GM21619 (cell line): ENCODE measurements at regions not wholly inside any gene's neighbourhood (a gene's known extent, or its start where the extent isn't known, plus 50 kb on each side); places are given as distances from the start of the nearest gene placed in this dataset.

Experiments used
- ATAC-seq: cut with Tn5 transposase; IDR thresholded peaks from one replicate; pipeline ENCODE4 v1.9.1; 2021; ENCODE audit not compliant: unreplicated experiment

DNA sequence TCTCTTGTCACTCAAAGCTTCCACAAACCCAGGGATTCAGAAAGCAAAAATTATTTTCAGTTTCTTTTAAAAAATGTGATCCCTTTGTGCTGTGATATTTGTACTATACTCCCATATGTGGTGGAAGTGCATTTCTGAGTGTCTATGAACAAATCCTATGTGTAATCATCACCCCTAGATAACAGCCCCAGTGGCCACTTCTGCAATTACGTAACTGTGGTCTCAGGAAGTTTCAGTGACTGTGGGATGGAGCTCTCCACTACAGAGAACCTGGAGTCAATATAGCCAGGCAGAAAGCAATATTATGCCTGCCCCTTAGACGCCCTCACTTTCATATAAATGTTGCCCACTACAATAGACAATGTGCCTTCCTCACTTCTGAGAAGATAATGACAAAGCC lies 1101.7 kb upstream of the GHITM start:
- ATAC-seq: no peak

DNA sequence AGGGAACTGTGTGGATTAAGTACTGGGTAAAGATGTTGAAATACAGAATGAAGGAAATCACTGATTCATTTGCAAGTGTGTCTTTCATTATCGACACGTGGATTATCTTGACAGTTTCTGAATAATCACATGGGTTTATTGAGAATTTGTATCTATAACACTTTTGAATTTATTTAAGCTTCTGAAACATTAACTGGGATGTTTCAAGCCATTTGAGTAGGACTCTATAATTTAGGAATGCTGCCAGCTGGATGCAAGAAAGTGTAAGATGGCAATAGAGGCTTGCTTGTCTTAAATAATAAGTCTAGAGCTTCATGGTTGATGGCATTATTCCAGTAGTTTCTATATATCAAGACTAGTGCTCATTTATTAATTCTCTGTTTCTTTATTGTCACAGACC lies 1100.7 kb upstream of the GHITM start:
- no peak for ATAC-seq

DNA sequence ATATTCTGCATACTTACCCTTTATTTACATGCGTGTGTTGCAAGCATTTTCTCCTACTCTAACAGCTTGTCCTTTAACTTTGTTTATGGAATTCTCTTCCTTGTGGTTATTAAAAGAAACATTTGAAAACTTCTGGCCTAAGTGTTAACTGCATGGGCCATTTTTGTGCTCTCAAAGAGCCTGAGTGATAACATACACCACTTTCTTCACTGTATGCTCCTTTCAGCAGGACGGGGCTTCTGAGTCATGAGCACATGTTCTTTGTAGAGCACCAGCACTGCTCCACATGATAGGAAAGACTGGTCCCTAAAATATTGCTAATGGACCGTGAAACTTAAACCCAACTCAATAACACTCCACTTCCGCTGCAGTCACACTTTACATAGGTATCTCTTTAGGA lies 1093.6 kb upstream of the GHITM start:
- no peak for ATAC-seq

DNA sequence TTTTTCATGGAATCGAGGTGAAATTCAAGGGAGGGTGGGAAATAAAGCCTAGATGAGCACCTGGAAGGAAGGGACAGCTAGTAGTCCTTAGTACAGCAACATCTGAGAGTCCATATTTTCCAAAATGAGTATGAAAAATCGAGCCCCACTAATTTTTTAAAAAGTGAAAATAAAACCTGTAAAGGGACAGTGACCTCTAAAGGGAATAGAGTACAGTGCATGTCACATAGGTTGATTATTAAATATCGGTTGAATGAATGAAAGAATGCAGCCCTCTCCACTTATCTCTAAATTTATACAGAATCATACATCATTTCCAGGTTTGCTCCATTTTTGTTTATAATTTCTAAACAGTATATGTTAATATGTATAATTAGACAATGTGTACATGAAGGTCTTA lies 1088.5 kb upstream of the GHITM start:
- ATAC-seq: no peak

DNA sequence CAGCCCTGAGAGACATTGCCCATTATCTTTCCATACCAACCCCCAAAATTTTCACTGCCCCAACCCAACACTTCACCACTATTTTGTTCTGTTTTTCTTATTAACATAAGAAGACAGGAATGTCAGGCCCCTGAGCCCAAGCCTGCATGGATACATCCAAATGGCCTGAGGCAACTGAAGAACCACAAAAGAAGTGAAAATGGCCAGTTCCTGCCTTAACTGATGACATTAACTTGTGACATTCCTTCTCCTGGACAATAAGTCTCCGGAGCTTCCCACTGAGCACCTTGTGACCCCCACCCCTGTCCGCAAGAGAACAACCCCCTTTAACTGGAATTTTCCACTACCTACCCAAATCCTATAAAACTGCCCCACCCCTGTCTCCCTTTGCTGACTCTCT lies 1076.4 kb upstream of the GHITM start:
- ATAC-seq: no peak

DNA sequence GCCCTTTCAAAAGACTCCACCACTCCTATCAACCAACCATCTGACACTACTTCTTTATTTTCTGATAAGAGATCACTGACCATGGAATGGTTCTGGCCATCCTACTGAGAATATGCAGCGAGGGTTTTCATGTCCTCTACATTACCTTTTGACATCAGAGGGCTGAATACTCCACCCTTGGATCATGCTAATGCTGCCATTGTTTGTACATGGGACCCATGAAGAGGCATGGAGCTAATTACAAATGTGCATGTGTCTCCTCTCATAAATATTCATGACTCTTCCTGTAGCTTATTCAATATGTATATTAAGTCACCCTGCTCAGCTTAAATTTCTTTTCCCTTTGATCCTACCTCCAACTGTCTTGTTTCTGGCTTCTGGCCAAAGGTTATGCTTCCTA lies 1065.8 kb upstream of the GHITM start:
- no peak for ATAC-seq

DNA sequence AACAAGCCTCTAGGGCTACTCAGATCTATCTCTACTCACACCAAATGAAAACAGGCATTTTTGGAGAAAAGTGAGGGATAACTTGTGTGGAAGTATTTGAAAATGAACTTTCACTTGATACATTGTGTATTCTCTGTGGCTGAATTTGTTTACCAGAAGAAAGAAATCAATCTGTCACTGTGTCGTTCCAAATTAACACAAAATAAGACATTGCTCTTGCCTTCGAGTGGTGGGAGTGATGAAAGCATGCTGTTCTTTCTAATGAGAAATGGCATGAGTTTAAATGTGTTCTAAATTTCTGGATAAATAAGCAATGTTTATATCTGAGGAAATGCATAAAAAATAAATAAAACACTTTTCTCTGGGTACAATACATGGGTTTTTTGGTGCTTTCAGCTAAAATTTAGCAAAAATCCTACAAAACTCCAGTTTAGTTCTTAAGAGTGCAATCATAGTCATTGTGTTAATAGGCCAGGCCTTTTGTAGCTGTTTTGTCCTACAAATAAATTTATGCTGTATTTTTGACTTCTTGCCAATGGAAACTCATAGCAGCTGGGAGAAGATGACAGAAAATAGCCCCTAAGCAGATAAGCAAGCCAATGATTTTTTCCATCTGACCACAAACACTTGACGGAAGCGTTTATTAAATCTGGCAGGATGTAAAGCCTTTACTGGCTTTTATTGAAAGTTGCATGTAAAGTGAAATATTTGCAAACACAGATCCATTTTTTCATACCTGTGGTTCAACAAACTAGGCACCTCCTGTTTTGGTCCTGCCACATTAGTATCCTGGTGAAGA lies 1064.1 kb upstream of the GHITM start:
- ATAC-seq: no peak

DNA sequence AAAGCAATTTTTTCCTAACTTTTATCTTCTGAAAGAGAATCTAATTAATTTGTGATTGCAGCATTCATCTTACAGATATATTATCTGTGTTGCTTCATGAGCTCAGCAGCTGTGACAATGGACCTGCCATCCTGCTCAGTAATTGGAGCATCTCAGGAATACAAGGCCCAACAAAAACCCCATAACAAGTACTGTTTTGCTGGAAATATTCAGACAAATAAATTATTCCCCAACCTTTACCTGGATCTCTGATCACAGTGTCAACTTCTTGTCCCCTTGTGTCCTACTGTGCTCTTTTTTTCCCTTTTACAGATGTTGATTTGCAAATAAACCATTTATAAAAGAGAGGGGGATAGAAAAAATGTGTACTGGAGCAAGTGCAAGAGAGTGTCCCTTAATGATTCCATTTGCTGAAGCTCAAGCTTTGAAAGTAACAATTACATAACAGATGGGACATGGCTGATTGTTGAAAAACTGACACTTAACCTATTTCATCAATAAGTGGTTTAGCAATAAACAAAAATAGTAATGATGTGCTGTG lies 1063.4 kb upstream of the GHITM start:
- no peak for ATAC-seq

DNA sequence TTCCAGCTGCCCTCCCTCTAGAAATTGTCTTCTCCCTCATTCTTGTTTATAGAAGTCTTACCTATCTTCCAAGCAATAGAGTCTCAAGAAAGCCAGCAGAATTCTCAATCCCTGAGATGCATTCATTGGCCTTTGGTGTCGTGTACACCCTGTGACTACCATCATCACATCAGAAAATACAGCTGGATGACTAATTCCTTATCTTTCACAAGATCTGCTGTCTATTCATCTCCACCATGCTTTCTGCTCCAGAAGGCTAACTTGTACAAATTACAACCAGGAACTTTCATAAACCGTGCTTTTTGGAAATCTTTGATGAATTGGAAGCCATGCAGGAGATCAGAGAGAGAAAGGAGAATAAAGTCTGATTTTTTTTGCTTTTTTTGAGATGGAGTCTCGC lies 1062.9 kb upstream of the GHITM start:
- no peak for ATAC-seq

DNA sequence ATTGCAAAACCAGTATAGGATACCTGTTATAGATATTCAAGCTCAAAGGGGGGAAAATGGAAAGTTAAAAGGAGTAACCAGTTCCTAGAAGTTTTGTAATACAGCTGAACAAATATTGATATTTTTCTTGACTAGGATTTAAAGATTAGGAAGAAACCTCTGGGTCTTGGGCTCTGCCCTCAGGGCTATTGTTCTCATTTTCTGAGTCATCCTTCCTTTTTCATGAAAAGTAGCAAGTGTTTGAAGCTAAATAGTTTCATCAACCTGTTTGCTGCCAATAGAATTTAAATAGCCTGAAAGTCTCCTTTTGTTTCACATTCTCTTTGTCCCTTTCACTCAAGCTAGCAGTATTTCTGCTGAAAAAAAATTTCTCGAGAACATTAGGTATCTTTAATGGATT lies 1061.1 kb upstream of the GHITM start:
- no peak for ATAC-seq

DNA sequence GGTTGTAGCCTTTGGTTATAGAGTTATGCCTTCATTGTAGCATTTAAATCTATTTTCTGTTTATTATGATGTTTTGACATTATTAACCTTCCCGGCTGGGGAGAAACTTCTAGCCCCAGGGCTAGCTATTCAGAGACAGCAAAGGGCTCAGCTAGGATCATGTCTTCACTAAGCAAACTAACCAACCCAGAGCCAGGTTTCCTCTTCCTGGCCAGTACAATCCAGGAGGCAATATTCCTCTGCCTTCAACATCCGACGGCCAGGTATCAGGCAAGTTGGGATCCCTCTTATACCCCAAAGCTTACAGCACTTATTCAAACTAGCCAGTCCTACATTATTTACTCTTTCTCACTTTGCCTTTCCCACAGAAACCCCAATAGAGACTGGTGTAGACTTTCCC lies 1060.7 kb upstream of the GHITM start:
- no peak for ATAC-seq

DNA sequence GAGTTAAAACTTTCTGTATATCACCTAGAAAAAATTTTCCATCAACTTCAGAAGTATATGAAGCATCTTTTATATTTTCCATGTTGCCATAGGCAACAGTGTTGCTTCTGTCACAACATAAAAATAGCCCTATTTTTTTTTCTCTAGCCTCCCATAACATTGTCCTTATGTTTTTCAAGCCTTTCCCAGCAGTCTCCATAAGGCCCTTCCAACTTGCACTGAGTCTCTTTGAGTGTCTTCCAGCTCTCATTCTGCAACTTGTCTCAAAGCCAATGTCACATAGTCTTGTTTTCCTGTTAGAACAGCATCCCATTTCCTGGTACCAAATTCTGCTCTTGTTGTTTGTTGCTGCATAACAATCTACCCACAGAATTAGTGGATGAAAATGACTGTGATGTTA lies 1055.5 kb upstream of the GHITM start:
- no peak for ATAC-seq

DNA sequence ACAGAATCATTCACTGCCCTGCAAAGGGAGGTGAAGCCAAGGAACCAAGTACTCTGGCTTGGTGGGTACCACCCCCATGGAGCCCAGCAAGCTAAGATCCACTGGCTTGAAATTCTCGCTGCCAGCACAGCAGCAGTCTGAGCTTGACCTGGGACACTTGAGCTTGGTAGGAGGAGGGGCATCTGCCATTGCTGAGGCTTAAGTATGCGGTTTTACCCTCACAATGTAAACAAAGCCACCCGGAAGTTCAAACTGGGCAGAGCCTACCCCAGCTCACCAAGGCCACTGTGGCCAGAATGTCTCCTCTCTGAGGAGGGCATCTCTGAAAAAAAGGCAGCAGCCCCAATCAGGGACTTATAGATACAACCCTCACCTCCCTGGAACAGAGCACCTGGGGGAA lies 1050.0 kb upstream of the GHITM start:
- no peak for ATAC-seq

DNA sequence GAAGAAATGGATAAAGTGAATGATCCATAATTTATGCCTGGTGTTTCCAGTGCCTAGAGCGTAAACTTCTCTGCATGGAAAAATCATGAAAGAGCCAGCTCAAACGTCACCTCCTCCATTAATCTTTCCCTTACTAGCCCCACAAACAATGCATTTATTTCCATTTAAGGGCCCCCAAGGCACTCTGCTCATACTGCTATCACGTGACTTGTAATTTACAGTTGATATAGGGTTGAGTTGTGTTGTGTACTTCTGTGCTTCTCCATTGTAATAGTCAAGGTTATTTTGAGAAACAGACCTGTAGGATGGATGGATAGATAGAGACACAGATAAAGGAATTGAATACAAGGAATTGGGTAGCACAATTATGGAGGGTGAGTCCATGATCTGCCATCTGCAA lies 1034.7 kb upstream of the GHITM start:
- ATAC-seq: no peak

DNA sequence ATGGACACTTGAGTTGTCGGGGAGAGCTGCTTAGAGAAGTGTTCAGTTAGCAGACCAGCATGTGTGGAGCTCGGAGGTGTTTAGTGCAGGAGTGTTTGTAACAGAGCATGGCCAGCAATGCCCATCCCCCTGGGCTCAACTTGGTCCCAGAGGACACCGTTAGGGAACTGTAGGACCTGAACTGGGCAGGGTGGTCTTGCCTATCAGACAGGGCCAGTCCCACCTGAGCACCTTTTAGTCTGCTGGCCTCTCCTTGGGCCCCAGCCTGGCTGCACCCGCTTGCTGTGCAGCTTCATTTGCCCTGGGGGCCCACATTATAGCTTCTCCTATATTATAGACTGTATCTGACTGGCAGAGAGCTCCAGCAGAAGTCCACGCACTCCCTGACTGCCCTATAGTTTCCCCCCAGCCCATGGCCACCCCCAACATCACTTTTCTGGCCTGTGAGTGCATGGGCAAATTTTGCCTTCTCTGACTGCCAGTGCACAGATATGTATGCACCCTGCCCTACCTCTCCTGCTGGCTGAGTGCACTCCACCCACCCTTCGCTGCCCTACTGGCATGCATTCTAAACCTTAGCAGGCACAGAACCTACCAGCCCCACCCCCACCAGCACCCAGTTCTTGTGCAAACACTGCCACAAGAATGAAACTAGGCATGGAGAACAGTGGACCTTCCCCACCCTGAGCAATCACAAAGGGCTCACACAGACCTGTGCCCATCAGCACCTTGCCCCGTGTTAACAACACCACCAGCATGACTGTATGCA lies 1030.6 kb upstream of the GHITM start:
- ATAC-seq: no peak

DNA sequence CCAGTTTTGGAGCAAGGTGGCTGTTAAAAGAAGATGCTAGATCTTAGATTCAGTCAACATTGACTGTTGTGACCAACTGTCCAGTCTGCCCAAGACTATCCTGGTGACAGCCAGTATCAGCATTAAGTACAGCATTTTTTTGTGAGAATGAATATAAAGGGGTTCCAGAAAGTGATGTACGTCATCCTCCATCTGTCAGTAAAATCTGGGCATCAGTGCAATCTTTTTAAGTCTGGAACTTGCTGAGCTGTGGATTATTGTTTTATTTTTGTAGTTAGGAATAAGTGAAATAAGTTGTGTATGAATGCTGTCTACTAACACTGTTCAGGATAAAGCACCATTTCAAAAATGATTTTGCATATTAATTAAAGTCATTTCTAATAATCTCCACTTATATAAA lies 1020.0 kb upstream of the GHITM start:
- ATAC-seq: no peak

DNA sequence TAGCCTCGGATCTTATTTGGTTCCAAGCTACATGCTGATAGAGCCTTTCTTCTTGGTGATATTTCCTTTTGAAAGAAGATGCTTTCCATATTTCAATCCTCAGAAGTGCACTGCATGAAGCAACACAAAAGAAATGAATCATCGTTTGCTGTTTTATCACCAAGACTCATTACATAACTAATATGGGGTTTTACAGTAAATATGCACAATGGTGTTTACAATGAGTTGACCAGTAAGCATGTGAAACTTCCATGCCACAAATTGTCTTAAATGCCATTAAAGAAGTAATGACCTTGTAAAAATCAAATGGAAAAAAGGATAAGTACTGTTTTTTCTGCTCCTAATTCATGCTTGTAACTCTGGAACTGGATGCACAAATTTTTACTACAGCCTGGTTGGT lies 1017.0 kb upstream of the GHITM start:
- no peak for ATAC-seq

DNA sequence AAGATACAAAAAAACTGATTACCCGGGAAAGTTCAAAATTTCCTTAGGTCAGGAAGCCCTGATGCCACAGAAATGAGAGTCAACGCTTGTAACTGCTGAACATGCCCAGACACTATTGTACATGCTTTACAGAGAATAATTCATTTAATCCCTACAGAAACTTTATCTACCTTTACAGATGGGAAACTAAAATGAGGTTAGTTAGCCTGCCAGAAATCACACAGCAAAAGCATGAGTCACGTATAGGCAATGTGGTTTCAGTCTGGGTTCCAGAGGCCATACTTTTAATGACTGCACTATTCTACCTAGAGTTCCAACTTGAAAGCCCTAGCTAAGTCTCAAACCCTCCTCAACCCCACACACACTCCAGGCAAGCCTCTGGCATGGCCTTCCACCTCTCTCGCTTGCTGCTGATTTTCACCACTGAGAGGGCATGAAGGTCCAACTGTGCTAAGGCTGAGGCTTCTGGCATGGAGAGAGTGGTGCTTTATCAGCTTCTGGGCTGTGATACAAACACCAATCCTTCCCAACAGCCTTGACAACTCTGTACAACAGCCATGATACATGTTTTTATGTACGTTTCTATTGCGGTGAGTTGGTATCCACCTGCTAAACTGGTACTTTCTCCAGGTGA lies 1011.2 kb upstream of the GHITM start:
- ATAC-seq: no peak

DNA sequence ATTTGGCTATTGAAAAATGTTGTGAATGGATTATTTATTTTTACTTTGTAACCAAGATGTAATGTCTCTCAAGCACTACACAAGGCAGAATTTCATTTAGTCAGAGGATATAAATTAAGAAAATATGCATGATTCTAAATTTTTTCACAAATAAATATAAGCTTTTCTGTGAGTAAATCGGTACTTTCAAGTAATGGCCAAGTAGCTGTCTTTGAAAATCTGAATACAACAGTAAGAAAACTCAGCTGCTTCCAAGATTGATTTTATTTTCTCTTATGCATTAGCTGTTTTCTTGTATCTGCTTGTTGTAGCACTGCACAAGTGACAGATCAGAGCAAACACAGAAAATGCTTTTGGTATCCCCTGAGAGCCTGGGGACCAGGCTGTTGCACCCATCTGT lies 998.5 kb upstream of the GHITM start:
- no peak for ATAC-seq

DNA sequence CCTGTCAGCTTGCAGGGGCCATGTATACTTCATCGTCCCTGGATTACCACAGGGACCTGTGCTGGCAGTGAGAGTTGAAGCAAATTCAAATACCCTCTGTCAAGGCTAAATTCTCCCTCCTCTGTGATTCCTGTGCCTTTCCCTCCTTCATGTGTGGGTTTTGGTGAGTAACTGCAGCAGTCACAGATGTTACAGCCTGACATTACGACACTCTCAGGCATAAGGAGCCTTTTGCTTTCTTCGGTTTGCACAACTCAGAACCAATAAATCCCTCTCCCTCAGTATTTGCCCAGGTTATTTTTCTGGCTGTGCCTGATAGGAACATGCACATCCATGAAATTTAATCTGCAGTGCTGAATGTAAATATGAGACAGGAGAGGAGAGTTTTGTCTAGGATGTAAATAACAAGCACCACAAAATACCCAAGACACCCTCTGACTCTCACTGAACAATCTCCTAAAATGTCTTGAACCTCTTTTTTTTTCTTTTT lies 997.2 kb upstream of the GHITM start:
- ATAC-seq: no peak

DNA sequence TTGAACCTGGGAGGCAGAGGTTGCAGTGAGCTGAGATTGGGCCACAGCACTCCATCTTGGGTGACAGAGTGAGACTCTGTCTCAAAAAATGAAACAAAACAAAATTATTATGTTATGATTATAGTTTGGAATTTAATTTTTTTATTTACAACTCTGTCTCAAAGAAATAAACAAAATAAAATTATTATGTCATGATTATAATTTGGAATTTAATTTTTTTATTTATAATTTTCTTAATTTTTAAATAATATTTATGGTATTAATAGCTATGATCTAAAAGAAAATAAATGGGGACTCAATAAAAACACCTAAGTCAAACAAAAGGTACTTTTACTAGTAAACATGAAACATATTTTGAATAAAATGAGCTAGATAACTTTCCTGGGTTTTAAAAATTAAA lies 994.8 kb upstream of the GHITM start:
- no peak for ATAC-seq

DNA sequence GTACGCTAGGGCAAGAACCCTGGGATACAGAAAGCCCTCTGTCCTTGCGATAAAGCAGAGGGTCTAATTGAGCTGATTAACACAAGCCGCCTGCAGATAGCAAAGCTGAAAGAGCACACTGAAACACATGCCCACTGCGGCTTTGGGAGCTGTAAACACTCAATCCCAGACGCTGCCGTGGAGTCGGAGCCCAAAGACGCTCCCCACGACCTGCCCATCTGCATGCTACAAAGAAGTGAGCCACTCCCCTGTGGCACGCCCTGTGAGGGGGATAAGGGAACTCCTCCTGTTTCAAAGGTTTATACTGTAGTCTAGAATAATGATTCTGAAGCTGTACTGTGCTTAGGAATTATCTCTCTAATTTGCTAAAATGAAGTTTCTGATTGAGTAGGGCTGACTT lies 985.6 kb upstream of the GHITM start:
- no peak for ATAC-seq
